Endothelial cell of umbilical vein (primary cell): ENCODE measurements at regions not wholly inside any gene's neighbourhood (a gene's known extent, or its start where the extent isn't known, plus 50 kb on each side); places are given as distances from the start of the nearest gene placed in this dataset.

ENCODE experiments used
- BruUV-seq: library from RNA; stranded (reverse); fragments of 400-500 nt; replicated peaks from 2 replicates; lab custom pipeline; 2021; lab: Mats Ljungman, UMichigan
- CTCF ChIA-PET: fragments of 300-600, 350-600 bp; sonication (Branson Sonifier 250); formaldehyde crosslinking; loops from one replicate; lab custom pipeline; 2021; ENCODE audit warnings: antibody characterized with exemption, inconsistent platforms; lab: Charles Lee
- POLR2A ChIA-PET: fragments of 300-600, 350-600 bp; sonication (Branson Sonifier 250); formaldehyde crosslinking; loops from one replicate; lab custom pipeline; 2021; ENCODE audit warnings: antibody characterized with exemption, inconsistent platforms; lab: Charles Lee
- DNase-seq: peaks from one replicate; pipeline ENCODE4 v3.0.0-alpha.2; 2011; ENCODE audit warnings: low read depth, low spot score
- FAIRE-seq: peaks from 2 replicates; lab custom pipeline; 2011; peaks lifted over from hg19 to GRCh38; lab: Jason Lieb, UNC
- H2AFZ ChIP-seq: 2 replicates; pipeline ENCODE4 v1.6.0; 2012; ENCODE audit warnings: low read depth, low read length, control low read depth, inconsistent platforms
- H3K27ac ChIP-seq: 2 replicates; pipeline ENCODE4 v1.5.1; 2011; ENCODE audit warnings: low read depth, mild to moderate bottlenecking, control low read depth, low read length, moderate library complexity; ENCODE audit not compliant: insufficient read depth
- H3K27me3 ChIP-seq, 2 experiments: 2 replicates each; pipeline versions ENCODE4 v1.6.0 to v1.6.1; 2011; ENCODE audit warnings: low read length in 2 of 2, mixed read lengths in 1 of 2; ENCODE audit not compliant: control insufficient read depth in 2 of 2, insufficient read depth in 2 of 2
- H3K36me3 ChIP-seq, 2 experiments: 2 replicates in 1 of 2; 3 replicates in 1 of 2; pipeline ENCODE4 v1.5.1; 2011; ENCODE audit warnings: low read length in 2 of 2, mild to moderate bottlenecking in 1 of 2, moderate library complexity in 1 of 2; ENCODE audit not compliant: control insufficient read depth in 2 of 2, insufficient read depth in 2 of 2; ENCODE audit errors: extremely low read depth in 1 of 2
- H3K4me1 ChIP-seq: 3 replicates; pipeline ENCODE4 v1.5.1; 2011; ENCODE audit warnings: mild to moderate bottlenecking, low read length; ENCODE audit not compliant: control insufficient read depth, insufficient read depth; ENCODE audit errors: extremely low read depth
- H3K4me2 ChIP-seq: 2 replicates; pipeline ENCODE4 v1.6.1; 2011; ENCODE audit warnings: low read length, control low read depth, mixed read lengths; ENCODE audit not compliant: insufficient read depth
- H3K4me3 ChIP-seq, 3 experiments: fragments of 200-600 bp in 1 of 3; sonication (generic), shearing (Covaris generic) in 1 of 3; replicated peaks in 1 of 3; 2 replicates each; pipeline ENCODE4 v1.5.1; 2011 to 2016; ENCODE audit warnings: control low read depth in 3 of 3, low read length in 3 of 3, mild to moderate bottlenecking in 2 of 3, inconsistent platforms in 1 of 3, low read depth in 1 of 3, moderate library complexity in 1 of 3; ENCODE audit not compliant: insufficient read depth in 1 of 3
- H3K79me2 ChIP-seq: 2 replicates; pipeline ENCODE4 v1.6.0; 2012; ENCODE audit warnings: low read length, inconsistent platforms; ENCODE audit not compliant: control insufficient read depth, insufficient read depth
- H3K9ac ChIP-seq: replicated peaks from 2 replicates; pipeline ENCODE3; 2011; ENCODE audit warnings: low read length, control low read depth; ENCODE audit not compliant: insufficient read depth; ENCODE audit errors: extremely low read depth
- H3K9me1 ChIP-seq: replicated peaks from 3 replicates; pipeline ENCODE4 v1.6.0; 2011; ENCODE audit warnings: mild to moderate bottlenecking, low read length; ENCODE audit not compliant: control insufficient read depth, insufficient read depth; ENCODE audit errors: extremely low read depth
- H3K9me3 ChIP-seq: replicated peaks from 2 replicates; pipeline ENCODE4 v1.5.1; 2012; ENCODE audit warnings: low read length, inconsistent platforms; ENCODE audit not compliant: control insufficient read depth, insufficient read depth
- H4K20me1 ChIP-seq: replicated peaks from 2 replicates; pipeline ENCODE3; 2011; ENCODE audit warnings: mild to moderate bottlenecking, low read length; ENCODE audit not compliant: control insufficient read depth, insufficient read depth; ENCODE audit errors: extremely low read depth
- EZH2 ChIP-seq: IDR thresholded peaks from 2 replicates; pipeline ENCODE4 v1.6.1; 2012; ENCODE audit warnings: borderline replicate concordance, low read depth, mild to moderate bottlenecking, moderate library complexity, low read length, inconsistent platforms; ENCODE audit not compliant: severe bottlenecking
- FOS ChIP-seq: IDR thresholded peaks from 2 replicates; pipeline ENCODE4 v1.6.1; 2011; ENCODE audit warnings: mild to moderate bottlenecking, low read length, moderate library complexity, borderline replicate concordance; ENCODE audit not compliant: insufficient read depth
- GATA2 ChIP-seq: IDR thresholded peaks from 2 replicates; pipeline ENCODE4 v1.7.0; 2011; ENCODE audit warnings: low read depth, mild to moderate bottlenecking, moderate library complexity, mixed read lengths, low read length; ENCODE audit not compliant: insufficient read length, insufficient read depth
- JUN ChIP-seq: IDR thresholded peaks from 2 replicates; pipeline ENCODE4 v1.6.1; 2011; ENCODE audit warnings: borderline replicate concordance, low read depth; ENCODE audit not compliant: insufficient read length, insufficient read depth
- MYC ChIP-seq: IDR thresholded peaks from one replicate; pipeline ENCODE4 v1.6.1; 2011; ENCODE audit warnings: mild to moderate bottlenecking, low read depth, low read length
- POLR2A ChIP-seq: IDR thresholded peaks from 2 replicates; pipeline ENCODE4 v1.6.1; 2012; ENCODE audit warnings: low read depth, mild to moderate bottlenecking, control low read depth, low read length
- POLR2AphosphoS5 ChIP-seq: IDR thresholded peaks from 2 replicates; pipeline ENCODE4 v1.6.1; 2012; ENCODE audit warnings: low read depth, mild to moderate bottlenecking, control low read depth, low read length, moderate library complexity; ENCODE audit not compliant: insufficient read depth
- dilution Hi-C: fragments of 300-500 bp; cut with MboI; formaldehyde crosslinking; loops from one replicate; pipeline ENCODE4 v1.15.0; 2019; ENCODE audit warnings: low sequenced_read_pairs; ENCODE audit not compliant: extremely low pct_ligation_motif_present
- intact Hi-C: fragments of 100-400 bp; cut with micrococcal nuclease; formaldehyde crosslinking; loops from one replicate; pipeline ENCODE4 v1.10.0; 2022
- TF ChIP-seq, protein P1 (sequence below): IDR thresholded peaks from 2 replicates; pipeline ENCODE4 v1.6.1; 2011; ENCODE audit not compliant: insufficient read depth, insufficient read length
- TF ChIP-seq, protein P2 (sequence below), 2 donors: IDR thresholded peaks; 1 replicate in 1 of 2; 2 replicates in 1 of 2; pipeline ENCODE4 v1.5.1; 2011; ENCODE audit warnings: low read length in 2 of 2, mild to moderate bottlenecking in 2 of 2, moderate library complexity in 2 of 2, control low read depth in 1 of 2, inconsistent platforms in 1 of 2, low read depth in 1 of 2; ENCODE audit not compliant: insufficient read depth in 1 of 2; ENCODE audit errors: extremely low read depth in 1 of 2

GRCh38 chr1:41998250-41998649 lies 79.5 kb upstream of the HIVEP3 start:
- H2AFZ ChIP-seq, result no peak overlapping the region
- no peaks in the 10 kb centered on the region for H3K4me1 ChIP-seq
- no peak overlapping the region for H3K4me2 ChIP-seq
- H3K9me3 ChIP-seq, result no peaks in the 10 kb centered on the region
- no peaks in the 10 kb centered on the region for H3K36me3 ChIP-seq
- H3K4me3 ChIP-seq, result no peak overlapping the region
- FAIRE-seq, result no peak
- ChIA-PET CTCF (no interaction called here), POLR2A (no interaction called here)
- no peak overlapping the region for H3K9ac ChIP-seq
- dilution Hi-C loops (no loop called here), intact Hi-C loops (no loop called here)
- no peak overlapping the region for H3K27ac ChIP-seq
- no TSS peak for BruUV-seq
- H4K20me1 ChIP-seq, result no peaks in the 10 kb centered on the region
- H3K9me1 ChIP-seq, result no peaks in the 10 kb centered on the region
- H3K79me2 ChIP-seq, result no peaks in the 10 kb centered on the region
- DNase-seq, result no peak
- H3K27me3 ChIP-seq, result no peaks in the 10 kb centered on the region
- TF ChIP-seq MYC (no peak), GATA2 (no peak), POLR2AphosphoS5 (no peak), EZH2 (no peak), JUN (no peak), POLR2A (no peak), FOS (no peak)
- TF ChIP-seq, protein P1, sequence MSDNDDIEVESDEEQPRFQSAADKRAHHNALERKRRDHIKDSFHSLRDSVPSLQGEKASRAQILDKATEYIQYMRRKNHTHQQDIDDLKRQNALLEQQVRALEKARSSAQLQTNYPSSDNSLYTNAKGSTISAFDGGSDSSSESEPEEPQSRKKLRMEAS, result no peak
- TF ChIP-seq, protein P2, sequence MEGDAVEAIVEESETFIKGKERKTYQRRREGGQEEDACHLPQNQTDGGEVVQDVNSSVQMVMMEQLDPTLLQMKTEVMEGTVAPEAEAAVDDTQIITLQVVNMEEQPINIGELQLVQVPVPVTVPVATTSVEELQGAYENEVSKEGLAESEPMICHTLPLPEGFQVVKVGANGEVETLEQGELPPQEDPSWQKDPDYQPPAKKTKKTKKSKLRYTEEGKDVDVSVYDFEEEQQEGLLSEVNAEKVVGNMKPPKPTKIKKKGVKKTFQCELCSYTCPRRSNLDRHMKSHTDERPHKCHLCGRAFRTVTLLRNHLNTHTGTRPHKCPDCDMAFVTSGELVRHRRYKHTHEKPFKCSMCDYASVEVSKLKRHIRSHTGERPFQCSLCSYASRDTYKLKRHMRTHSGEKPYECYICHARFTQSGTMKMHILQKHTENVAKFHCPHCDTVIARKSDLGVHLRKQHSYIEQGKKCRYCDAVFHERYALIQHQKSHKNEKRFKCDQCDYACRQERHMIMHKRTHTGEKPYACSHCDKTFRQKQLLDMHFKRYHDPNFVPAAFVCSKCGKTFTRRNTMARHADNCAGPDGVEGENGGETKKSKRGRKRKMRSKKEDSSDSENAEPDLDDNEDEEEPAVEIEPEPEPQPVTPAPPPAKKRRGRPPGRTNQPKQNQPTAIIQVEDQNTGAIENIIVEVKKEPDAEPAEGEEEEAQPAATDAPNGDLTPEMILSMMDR (IDR thresholded peaks at IDR 0.05; ENCODE audit: extremely low read depth in 1 of 2, insufficient read depth in 1 of 2, low read depth in 1 of 2, low read length in 2 of 2), result no peak
